ENCODE measurements at regions not wholly inside any gene's neighbourhood (a gene's known extent, or its start where the extent isn't known, plus 50 kb on each side); places are given as distances from the start of the nearest gene placed in this dataset.

GRCh38 chr15:94059013-94059587, 172.3 kb upstream of the MCTP2 start:
- TF ChIP-seq CTCF (IDR thresholded peaks at IDR 0.05) (no peak), USF1 (CRISPR knock-in tag; IDR thresholded peaks at IDR 0.05) (no peak), E2F4 (CRISPR knock-in tag; IDR thresholded peaks at IDR 0.05; ENCODE audit: borderline replicate concordance, low read depth) (no peak), CREB1 (CRISPR knock-in tag; IDR thresholded peaks at IDR 0.05) (no peak), ZNF281 (CRISPR knock-in tag; IDR thresholded peaks at IDR 0.05) (no peak)
